ENCODE measurements at regions not wholly inside any gene's neighbourhood (a gene's known extent, or its start where the extent isn't known, plus 50 kb on each side); places are given as distances from the start of the nearest gene placed in this dataset.
A peak's percentile ranks its signal among the peaks of the same experiment; 100 is the strongest.

DNA sequence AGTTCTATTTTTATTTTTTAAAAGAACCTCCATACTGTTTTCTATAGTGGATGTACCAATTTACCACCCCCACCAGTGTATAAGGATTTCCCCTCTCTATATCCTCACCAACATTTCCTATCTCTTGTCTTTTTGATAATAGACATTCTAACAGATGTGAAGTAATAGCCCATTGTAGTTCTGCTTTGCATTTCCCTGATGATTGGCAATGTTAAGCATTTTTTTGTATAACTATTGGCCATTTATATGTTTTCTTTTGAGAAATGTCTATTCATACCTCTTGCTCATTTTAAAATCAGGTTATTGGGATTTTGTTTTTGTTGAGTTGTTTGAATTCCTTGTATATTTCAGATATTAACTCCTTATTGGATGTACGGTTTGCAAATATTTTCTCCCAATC is 251.1 kb upstream of the HTR2C start:
- in situ Hi-C loops (cut with MboI; ENCODE audit: low pct_unique_long_range_greater_than_20kb, low sequenced_read_pairs, unreplicated experiment), result no loop called here
- DNase-seq (ENCODE audit: low spot score), result no peak
- TF ChIP-seq, protein P1, sequence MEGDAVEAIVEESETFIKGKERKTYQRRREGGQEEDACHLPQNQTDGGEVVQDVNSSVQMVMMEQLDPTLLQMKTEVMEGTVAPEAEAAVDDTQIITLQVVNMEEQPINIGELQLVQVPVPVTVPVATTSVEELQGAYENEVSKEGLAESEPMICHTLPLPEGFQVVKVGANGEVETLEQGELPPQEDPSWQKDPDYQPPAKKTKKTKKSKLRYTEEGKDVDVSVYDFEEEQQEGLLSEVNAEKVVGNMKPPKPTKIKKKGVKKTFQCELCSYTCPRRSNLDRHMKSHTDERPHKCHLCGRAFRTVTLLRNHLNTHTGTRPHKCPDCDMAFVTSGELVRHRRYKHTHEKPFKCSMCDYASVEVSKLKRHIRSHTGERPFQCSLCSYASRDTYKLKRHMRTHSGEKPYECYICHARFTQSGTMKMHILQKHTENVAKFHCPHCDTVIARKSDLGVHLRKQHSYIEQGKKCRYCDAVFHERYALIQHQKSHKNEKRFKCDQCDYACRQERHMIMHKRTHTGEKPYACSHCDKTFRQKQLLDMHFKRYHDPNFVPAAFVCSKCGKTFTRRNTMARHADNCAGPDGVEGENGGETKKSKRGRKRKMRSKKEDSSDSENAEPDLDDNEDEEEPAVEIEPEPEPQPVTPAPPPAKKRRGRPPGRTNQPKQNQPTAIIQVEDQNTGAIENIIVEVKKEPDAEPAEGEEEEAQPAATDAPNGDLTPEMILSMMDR (IDR thresholded peaks at IDR 0.05; ENCODE audit: extremely low read depth, insufficient read depth, missing control alignments), result no peak

- DNase-seq (ENCODE audit: low spot score), result no peak
- in situ Hi-C loops (cut with MboI; ENCODE audit: low pct_unique_long_range_greater_than_20kb, low sequenced_read_pairs, unreplicated experiment), result no loop called here
- TF ChIP-seq, protein P1 (IDR thresholded peaks at IDR 0.05; ENCODE audit: extremely low read depth, insufficient read depth, missing control alignments), result no peak
These were observed 249.4 kb upstream of the HTR2C start for GRCh38 chrX:114334473-114334982.

GRCh38 chrX:114338870-114339269 is 245.0 kb upstream of the HTR2C start:
- DNase-seq (ENCODE audit: low spot score), result no peak
- in situ Hi-C loops (cut with MboI; ENCODE audit: low pct_unique_long_range_greater_than_20kb, low sequenced_read_pairs, unreplicated experiment), result no loop called here
- TF ChIP-seq, protein P1 (IDR thresholded peaks at IDR 0.05; ENCODE audit: extremely low read depth, insufficient read depth, missing control alignments), result no peak

- peak; percentile 12 for DNase-seq (ENCODE audit: low spot score)
These were observed 239.0 kb upstream of the HTR2C start for GRCh38 chrX:114344756-114345349.

GRCh38 chrX:114361076-114361725 is 222.7 kb upstream of the HTR2C start:
- in situ Hi-C loops (cut with MboI; ENCODE audit: low pct_unique_long_range_greater_than_20kb, low sequenced_read_pairs, unreplicated experiment), result no loop called here
- no peak for DNase-seq (ENCODE audit: low spot score)
- TF ChIP-seq, protein P1 (IDR thresholded peaks at IDR 0.05; ENCODE audit: extremely low read depth, insufficient read depth, missing control alignments), result no peak

More at GRCh38 chrX:114344756-114345349, 239.0 kb upstream of the HTR2C start:
- TF ChIP-seq, protein P1 (IDR thresholded peaks at IDR 0.05; ENCODE audit: extremely low read depth, insufficient read depth, missing control alignments), result peak; percentile 61
- in situ Hi-C loops (cut with MboI; ENCODE audit: low pct_unique_long_range_greater_than_20kb, low sequenced_read_pairs, unreplicated experiment), result no loop called here

GRCh38 chrX:114363346-114363745 is 220.5 kb upstream of the HTR2C start:
- no peak for DNase-seq (ENCODE audit: low spot score)
- TF ChIP-seq, protein P1 (IDR thresholded peaks at IDR 0.05; ENCODE audit: extremely low read depth, insufficient read depth, missing control alignments), result no peak
- in situ Hi-C loops (cut with MboI; ENCODE audit: low pct_unique_long_range_greater_than_20kb, low sequenced_read_pairs, unreplicated experiment), result no loop called here
